Vagina (tissue), 2 donors: ENCODE measurements at regions not wholly inside any gene's neighbourhood (a gene's known extent, or its start where the extent isn't known, plus 50 kb on each side); places are given as distances from the start of the nearest gene placed in this dataset.

Experiments
- CTCF ChIP-seq, 3 experiments: fragments of 450-650 bp in 2 of 3; fragments of 200-600 bp in 1 of 3; sonication (generic) in 1 of 3; IDR thresholded peaks; one replicate each; pipeline ENCODE4 v1.5.1; 2017 to 2019; ENCODE audit warnings: antibody characterized with exemption in 3 of 3, mild to moderate bottlenecking in 2 of 3, moderate library complexity in 2 of 3
- POLR2A ChIP-seq, 2 donors: fragments of 450-650 bp; IDR thresholded peaks; one replicate each; pipeline ENCODE4 v1.6.1; 2017; ENCODE audit warnings: antibody characterized with exemption in 2 of 2, mild to moderate bottlenecking in 2 of 2, moderate library complexity in 2 of 2
- POLR2AphosphoS5 ChIP-seq, 2 donors: sonication (generic); formaldehyde crosslinking; IDR thresholded peaks; one replicate each; pipeline ENCODE4 v1.9.0; 2017; ENCODE audit warnings: antibody characterized with exemption in 2 of 2, mild to moderate bottlenecking in 2 of 2, low read depth in 1 of 2; ENCODE audit not compliant: insufficient read depth in 1 of 2

- no peak for TF ChIP-seq POLR2A (IDR thresholded peaks at IDR 0.05)
- TF ChIP-seq CTCF (IDR thresholded peaks at IDR 0.05): no peak
- TF ChIP-seq POLR2AphosphoS5 (IDR thresholded peaks at IDR 0.05; ENCODE audit: insufficient read depth in 1 of 2, low read depth in 1 of 2): no peak
Measured at GRCh38 chr9:78775696-78776295, 478.9 kb downstream of the PSAT1 start.
